ENCODE measurements at regions not wholly inside any gene's neighbourhood (a gene's known extent, or its start where the extent isn't known, plus 50 kb on each side); places are given as distances from the start of the nearest gene placed in this dataset.

GRCh38 chr3:68242606-68243005 lies 588.2 kb upstream of the SUCLG2 start:
- ChIA-PET POLR2A (no interaction called here), CTCF (ENCODE audit: unreplicated experiment) (no interaction called here)
- TF ChIP-seq, protein P1, sequence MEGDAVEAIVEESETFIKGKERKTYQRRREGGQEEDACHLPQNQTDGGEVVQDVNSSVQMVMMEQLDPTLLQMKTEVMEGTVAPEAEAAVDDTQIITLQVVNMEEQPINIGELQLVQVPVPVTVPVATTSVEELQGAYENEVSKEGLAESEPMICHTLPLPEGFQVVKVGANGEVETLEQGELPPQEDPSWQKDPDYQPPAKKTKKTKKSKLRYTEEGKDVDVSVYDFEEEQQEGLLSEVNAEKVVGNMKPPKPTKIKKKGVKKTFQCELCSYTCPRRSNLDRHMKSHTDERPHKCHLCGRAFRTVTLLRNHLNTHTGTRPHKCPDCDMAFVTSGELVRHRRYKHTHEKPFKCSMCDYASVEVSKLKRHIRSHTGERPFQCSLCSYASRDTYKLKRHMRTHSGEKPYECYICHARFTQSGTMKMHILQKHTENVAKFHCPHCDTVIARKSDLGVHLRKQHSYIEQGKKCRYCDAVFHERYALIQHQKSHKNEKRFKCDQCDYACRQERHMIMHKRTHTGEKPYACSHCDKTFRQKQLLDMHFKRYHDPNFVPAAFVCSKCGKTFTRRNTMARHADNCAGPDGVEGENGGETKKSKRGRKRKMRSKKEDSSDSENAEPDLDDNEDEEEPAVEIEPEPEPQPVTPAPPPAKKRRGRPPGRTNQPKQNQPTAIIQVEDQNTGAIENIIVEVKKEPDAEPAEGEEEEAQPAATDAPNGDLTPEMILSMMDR (conservative IDR thresholded peaks at IDR 0.05; ENCODE audit: low read length), result no peak
- TF ChIP-seq EZH2phosphoT487 (IDR thresholded peaks at IDR 0.05; ENCODE audit: borderline replicate concordance, low read depth, low read length), result no peak
- no peak overlapping the region for H3K4me2 ChIP-seq (ENCODE audit: low read length)
- DNase-seq (ENCODE audit: low spot score), result no peak
- no peak overlapping the region for H3K4me3 ChIP-seq (ENCODE audit: low read depth, low read length, poor library complexity, severe bottlenecking)
- H3K36me3 ChIP-seq (ENCODE audit: insufficient read depth, low read length), result no peaks in the 10 kb centered on the region
- BruUV-seq (replicated peaks), result no TSS peak
- H2AFZ ChIP-seq (ENCODE audit: low read length), result no peak overlapping the region
- no peaks in the 10 kb centered on the region for H3K9me3 ChIP-seq (ENCODE audit: low read length)
- H3K4me1 ChIP-seq (ENCODE audit: insufficient read depth, low read length, poor library complexity, severe bottlenecking), result no peaks in the 10 kb centered on the region
- H3K27ac ChIP-seq (ENCODE audit: low read depth, low read length, poor library complexity, severe bottlenecking), result no peak overlapping the region
- intact Hi-C loops (cut with micrococcal nuclease; ENCODE audit: unreplicated experiment), result no loop called here
- no peaks in the 10 kb centered on the region for H4K20me1 ChIP-seq (ENCODE audit: insufficient read depth, low read length)
- no peaks in the 10 kb centered on the region for H3K79me2 ChIP-seq (ENCODE audit: insufficient read depth, low read depth, low read length)
- no peaks in the 10 kb centered on the region for H3K9me2 ChIP-seq (ENCODE audit: insufficient read depth, low read length)

- Histone ChIP-seq H3K4me2 (ENCODE audit: low read length) (no peak overlapping the region), H3K9me3 (ENCODE audit: low read length) (no peaks in the 10 kb centered on the region), H3K27ac (ENCODE audit: low read depth, low read length, poor library complexity, severe bottlenecking) (no peak overlapping the region), H3K9me2 (ENCODE audit: insufficient read depth, low read length) (no peaks in the 10 kb centered on the region), H3K36me3 (ENCODE audit: insufficient read depth, low read length) (no peaks in the 10 kb centered on the region), H3K4me1 (ENCODE audit: insufficient read depth, low read length, poor library complexity, severe bottlenecking) (no peaks in the 10 kb centered on the region), H3K4me3 (ENCODE audit: low read depth, low read length, poor library complexity, severe bottlenecking) (no peak overlapping the region), H3K79me2 (ENCODE audit: insufficient read depth, low read depth, low read length) (no peaks in the 10 kb centered on the region), H4K20me1 (ENCODE audit: insufficient read depth, low read length) (no peaks in the 10 kb centered on the region), H2AFZ (ENCODE audit: low read length) (no peak overlapping the region)
- DNase-seq (ENCODE audit: low spot score), result no peak
- intact Hi-C loops (cut with micrococcal nuclease; ENCODE audit: unreplicated experiment), result no loop called here
- POLR2A ChIA-PET, result no interaction called here
- CTCF ChIA-PET (ENCODE audit: unreplicated experiment), result no interaction called here
- no TSS peak for BruUV-seq (replicated peaks)
- no peak for TF ChIP-seq EZH2phosphoT487 (IDR thresholded peaks at IDR 0.05; ENCODE audit: borderline replicate concordance, low read depth, low read length)
- TF ChIP-seq, protein P1 (conservative IDR thresholded peaks at IDR 0.05; ENCODE audit: low read length), result no peak
These were observed 585.1 kb upstream of the SUCLG2 start for GRCh38 chr3:68239542-68239941.

DNA sequence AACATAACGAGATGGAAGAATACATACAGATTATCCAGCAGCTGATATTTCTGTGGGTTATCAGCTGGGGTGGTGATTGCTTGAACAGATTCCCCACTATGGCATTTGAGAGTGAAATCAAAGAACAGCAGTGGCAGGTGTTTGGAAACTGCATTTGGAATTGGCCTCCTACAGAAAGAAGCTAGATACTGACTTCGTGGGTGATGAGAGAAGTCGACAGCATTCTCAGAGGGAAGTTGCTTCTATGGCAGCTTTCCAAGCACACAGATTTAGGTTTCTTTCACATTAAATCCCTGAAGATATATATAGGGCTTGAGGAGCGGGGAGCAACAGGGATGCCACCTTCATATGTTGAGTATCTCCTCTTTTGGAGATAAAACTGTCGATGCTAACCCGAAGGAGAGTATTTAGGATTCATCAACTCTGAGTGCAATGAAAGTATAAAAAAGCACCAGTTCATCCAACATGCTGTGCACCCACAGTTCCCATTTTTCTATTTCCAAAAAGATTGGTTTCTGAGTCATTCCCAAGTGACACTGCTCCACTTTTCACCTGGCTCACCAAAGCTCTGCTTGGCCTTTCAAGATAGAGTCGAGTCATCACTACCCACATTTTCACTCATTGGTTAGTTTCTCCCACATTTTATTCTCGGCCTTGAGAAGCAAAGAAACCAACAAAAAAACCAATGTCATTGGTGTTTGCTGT lies 579.8 kb upstream of the SUCLG2 start:
- BruUV-seq (replicated peaks), result no TSS peak
- H3K4me2 ChIP-seq (ENCODE audit: low read length), result no peak overlapping the region
- H3K4me1 ChIP-seq (ENCODE audit: insufficient read depth, low read length, poor library complexity, severe bottlenecking), result no peaks in the 10 kb centered on the region
- TF ChIP-seq EZH2phosphoT487 (IDR thresholded peaks at IDR 0.05; ENCODE audit: borderline replicate concordance, low read depth, low read length), result no peak
- TF ChIP-seq, protein P1 (conservative IDR thresholded peaks at IDR 0.05; ENCODE audit: low read length), result no peak
- H3K4me3 ChIP-seq (ENCODE audit: low read depth, low read length, poor library complexity, severe bottlenecking), result no peak overlapping the region
- H3K27ac ChIP-seq (ENCODE audit: low read depth, low read length, poor library complexity, severe bottlenecking), result no peak overlapping the region
- no peaks in the 10 kb centered on the region for H3K9me3 ChIP-seq (ENCODE audit: low read length)
- H2AFZ ChIP-seq (ENCODE audit: low read length), result no peak overlapping the region
- DNase-seq (ENCODE audit: low spot score), result no peak
- H3K79me2 ChIP-seq (ENCODE audit: insufficient read depth, low read depth, low read length), result no peaks in the 10 kb centered on the region
- no peaks in the 10 kb centered on the region for H4K20me1 ChIP-seq (ENCODE audit: insufficient read depth, low read length)
- ChIA-PET POLR2A (no interaction called here), CTCF (ENCODE audit: unreplicated experiment) (no interaction called here)
- no peaks in the 10 kb centered on the region for H3K9me2 ChIP-seq (ENCODE audit: insufficient read depth, low read length)
- no peaks in the 10 kb centered on the region for H3K36me3 ChIP-seq (ENCODE audit: insufficient read depth, low read length)
- intact Hi-C loops (cut with micrococcal nuclease; ENCODE audit: unreplicated experiment), result no loop called here
